Trophoblast cell (in vitro differentiated cells and primary cell): ENCODE measurements at regions not wholly inside any gene's neighbourhood (a gene's known extent, or its start where the extent isn't known, plus 50 kb on each side); places are given as distances from the start of the nearest gene placed in this dataset.
A peak's percentile ranks its signal among the peaks of the same experiment; 100 is the strongest.

Experiments used
- DNase-seq, 2 donors: peaks; one replicate each; pipeline ENCODE4 v3.0.0-alpha.2; 2016
- H2AFZ ChIP-seq: 2 replicates; pipeline ENCODE4 v1.6.1; 2013; ENCODE audit warnings: low read length, moderate library complexity, mild to moderate bottlenecking; ENCODE audit not compliant: insufficient read depth, poor library complexity
- H2AK5ac ChIP-seq: 2 replicates; pipeline ENCODE4 v1.6.1; 2013; ENCODE audit warnings: mild to moderate bottlenecking, low read length
- H2BK120ac ChIP-seq: 2 replicates; pipeline ENCODE4 v1.6.1; 2013; ENCODE audit warnings: low read length, mild to moderate bottlenecking, moderate library complexity; ENCODE audit not compliant: insufficient read depth, poor library complexity
- H2BK12ac ChIP-seq: 2 replicates; pipeline ENCODE4 v1.6.1; 2013; ENCODE audit warnings: mild to moderate bottlenecking, low read length, moderate library complexity
- H2BK5ac ChIP-seq: 2 replicates; pipeline ENCODE4 v1.6.1; 2013; ENCODE audit warnings: low read length, low read depth, moderate library complexity, mild to moderate bottlenecking; ENCODE audit not compliant: poor library complexity
- H3K14ac ChIP-seq: 2 replicates; pipeline ENCODE4 v1.6.1; 2013; ENCODE audit warnings: mild to moderate bottlenecking, low read length
- H3K18ac ChIP-seq: 2 replicates; pipeline ENCODE4 v1.6.1; 2013; ENCODE audit warnings: mild to moderate bottlenecking, low read length
- H3K23ac ChIP-seq: 2 replicates; pipeline ENCODE4 v1.6.1; 2013; ENCODE audit warnings: low read length
- H3K27ac ChIP-seq: 2 replicates; pipeline ENCODE4 v1.5.1; 2013; ENCODE audit warnings: low read depth, mild to moderate bottlenecking, inconsistent platforms, low read length, moderate library complexity
- H3K27me3 ChIP-seq: 2 replicates; pipeline ENCODE4 v1.6.1; 2013; ENCODE audit warnings: inconsistent platforms, mild to moderate bottlenecking, low read length, moderate library complexity; ENCODE audit not compliant: insufficient read depth
- H3K36me3 ChIP-seq, 2 experiments: 1 replicate in 1 of 2; 2 replicates in 1 of 2; pipeline ENCODE4 v1.6.1; 2013; ENCODE audit warnings: low read length in 2 of 2, mild to moderate bottlenecking in 2 of 2, moderate library complexity in 1 of 2; ENCODE audit not compliant: insufficient read depth in 2 of 2, control insufficient read depth in 1 of 2
- H3K4ac ChIP-seq: 2 replicates; pipeline ENCODE4 v1.6.1; 2013; ENCODE audit warnings: low read depth, mild to moderate bottlenecking, low read length, moderate library complexity
- H3K4me1 ChIP-seq, 2 experiments: 1 replicate in 1 of 2; 2 replicates in 1 of 2; pipeline ENCODE4 v1.6.1; 2013; ENCODE audit warnings: low read length in 2 of 2, mild to moderate bottlenecking in 2 of 2, moderate library complexity in 1 of 2; ENCODE audit not compliant: insufficient read depth in 2 of 2, control insufficient read depth in 1 of 2
- H3K4me2 ChIP-seq: 2 replicates; pipeline ENCODE4 v1.6.1; 2013; ENCODE audit warnings: inconsistent platforms, mild to moderate bottlenecking, low read length, moderate library complexity
- H3K4me3 ChIP-seq: 2 replicates; pipeline ENCODE4 v1.5.1; 2013; ENCODE audit warnings: mild to moderate bottlenecking, low read depth, low read length, inconsistent platforms
- H3K79me1 ChIP-seq: one replicate; pipeline ENCODE4 v1.6.1; 2013; ENCODE audit warnings: low read length
- H3K79me2 ChIP-seq: 2 replicates; pipeline ENCODE4 v1.6.1; 2013; ENCODE audit warnings: low read length, mild to moderate bottlenecking; ENCODE audit not compliant: control insufficient read depth, insufficient read depth, poor library complexity
- H3K9ac ChIP-seq: 2 replicates; pipeline ENCODE4 v1.6.1; 2013; ENCODE audit warnings: mild to moderate bottlenecking, low read length
- H3K9me3 ChIP-seq: 2 replicates; pipeline ENCODE4 v1.6.1; 2013; ENCODE audit warnings: low read depth, mild to moderate bottlenecking, control low read depth, inconsistent platforms, low read length; ENCODE audit not compliant: insufficient read depth
- H4K12ac ChIP-seq: 2 replicates; pipeline ENCODE4 v1.6.1; 2013; ENCODE audit warnings: low read depth, mild to moderate bottlenecking, low read length, moderate library complexity
- H4K8ac ChIP-seq: 2 replicates; pipeline ENCODE4 v1.6.1; 2013; ENCODE audit warnings: low read depth, mild to moderate bottlenecking, low read length, moderate library complexity
- H4K91ac ChIP-seq: one replicate; pipeline ENCODE4 v1.6.1; 2013; ENCODE audit warnings: low read depth, mild to moderate bottlenecking, low read length, moderate library complexity
- WGBS: extraction: QIAGEN DNeasy Blood & Tissue Kit; methylation state at CpG from one replicate; pipeline ENCODE4 v1.1.7; 2013; ENCODE audit warnings: missing lambda C conversion rate; ENCODE audit not compliant: insufficient read length, insufficient coverage; ENCODE audit errors: extremely low coverage; 5-methylcytosine and 5-hydroxymethylcytosine counted together

DNA sequence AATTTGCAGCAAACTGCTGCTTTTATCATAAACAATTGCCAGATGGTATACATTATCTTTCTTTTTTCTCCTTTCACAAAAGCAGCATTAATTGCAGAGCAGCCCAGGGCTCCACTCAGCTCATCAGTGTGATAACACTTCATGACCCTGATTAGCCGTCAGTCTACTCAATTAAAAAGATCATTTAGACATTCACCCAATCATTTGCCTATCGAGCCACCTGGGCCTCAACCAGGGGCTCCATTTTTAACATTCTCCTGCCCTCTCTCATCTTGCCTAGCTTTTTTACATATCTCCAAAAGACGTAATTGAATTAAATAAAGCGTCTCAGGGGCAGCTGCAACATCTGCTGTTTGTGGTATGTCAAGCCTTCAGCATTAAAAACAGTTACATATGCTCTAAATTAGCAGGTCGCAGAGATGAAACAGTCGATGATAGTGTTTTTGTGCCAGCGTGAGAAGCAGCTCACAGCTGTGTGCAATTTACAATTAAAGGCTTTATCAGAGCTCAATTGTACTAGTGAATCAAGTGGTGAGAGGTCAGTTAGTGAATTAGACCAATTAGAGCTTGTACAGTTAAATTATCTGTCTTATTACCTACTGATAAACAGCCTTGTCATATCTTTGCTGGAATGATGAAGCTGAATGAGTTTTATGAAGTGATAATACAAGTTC, 522.5 kb downstream of the ETV1 start:
- no peak overlapping the region for H2AK5ac ChIP-seq
- H4K91ac ChIP-seq, result no peak overlapping the region
- H3K27me3 ChIP-seq, result no peaks in the 10 kb centered on the region
- no peak overlapping the region for H2BK120ac ChIP-seq
- H3K79me1 ChIP-seq, result no peaks in the 10 kb centered on the region
- no peaks in the 10 kb centered on the region for H3K79me2 ChIP-seq
- H4K8ac ChIP-seq, result no peak overlapping the region
- no peak overlapping the region for H2BK12ac ChIP-seq
- H3K4me1 ChIP-seq, result no peaks in the 10 kb centered on the region
- H3K36me3 ChIP-seq, result no peaks in the 10 kb centered on the region
- H3K18ac ChIP-seq, result no peak overlapping the region
- no peak overlapping the region for H2AFZ ChIP-seq
- H3K9ac ChIP-seq, result no peak overlapping the region
- H3K4me2 ChIP-seq, result no peak overlapping the region
- DNase-seq, result no peak
- no peak overlapping the region for H2BK5ac ChIP-seq
- no CpG with 5 or more reads among the region's 7 CpGs for WGBS
- H3K4me3 ChIP-seq, result no peak overlapping the region
- no peak overlapping the region for H4K12ac ChIP-seq
- H3K14ac ChIP-seq, result no peak overlapping the region
- H3K9me3 ChIP-seq, result no peaks in the 10 kb centered on the region
- H3K23ac ChIP-seq, result no peak overlapping the region
- H3K27ac ChIP-seq, result no peak overlapping the region
- no peak overlapping the region for H3K4ac ChIP-seq

DNA sequence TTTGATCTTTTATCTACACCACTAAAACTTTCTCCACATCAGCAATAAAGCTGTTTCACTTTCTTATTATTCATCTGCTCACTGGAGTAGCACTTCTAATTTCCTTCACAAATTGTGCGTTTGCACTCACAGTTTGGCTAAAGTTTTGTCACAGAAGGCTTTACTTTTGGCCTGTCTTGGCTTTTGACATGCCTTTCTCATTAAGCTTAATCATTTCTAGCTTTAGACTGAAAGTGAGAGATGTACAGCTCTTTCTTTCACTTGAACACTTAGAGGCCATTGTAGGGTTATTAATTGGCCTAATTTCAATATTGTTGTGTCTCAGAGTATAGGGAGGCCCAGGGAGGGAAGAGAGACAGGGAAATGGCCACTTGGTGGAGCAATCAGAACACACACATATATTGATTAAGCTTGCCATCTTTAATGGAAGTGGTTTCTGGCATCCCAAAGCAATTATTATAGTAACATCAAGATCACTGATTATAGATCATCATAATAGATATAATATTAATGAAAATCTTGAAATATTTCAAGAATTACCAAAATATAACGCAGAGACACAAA, 512.5 kb downstream of the ETV1 start:
- H3K23ac ChIP-seq, result no peak overlapping the region
- no peak overlapping the region for H3K14ac ChIP-seq
- no peaks in the 10 kb centered on the region for H3K79me2 ChIP-seq
- H2BK12ac ChIP-seq, result no peak overlapping the region
- H3K27me3 ChIP-seq, result no peaks in the 10 kb centered on the region
- H3K9me3 ChIP-seq, result no peaks in the 10 kb centered on the region
- no peak for DNase-seq
- no peak overlapping the region for H2AFZ ChIP-seq
- H2AK5ac ChIP-seq, result no peak overlapping the region
- H4K91ac ChIP-seq, result no peak overlapping the region
- no peak overlapping the region for H2BK5ac ChIP-seq
- WGBS, result no CpG with 5 or more reads among the region's 2 CpGs
- H3K18ac ChIP-seq, result no peak overlapping the region
- H3K27ac ChIP-seq, result no peak overlapping the region
- no peaks in the 10 kb centered on the region for H3K79me1 ChIP-seq
- no peak overlapping the region for H3K4ac ChIP-seq
- H3K4me3 ChIP-seq, result no peak overlapping the region
- H3K9ac ChIP-seq, result no peak overlapping the region
- H4K12ac ChIP-seq, result no peak overlapping the region
- no peaks in the 10 kb centered on the region for H3K36me3 ChIP-seq
- no peak overlapping the region for H4K8ac ChIP-seq
- H2BK120ac ChIP-seq, result no peak overlapping the region
- H3K4me2 ChIP-seq, result no peak overlapping the region
- no peaks in the 10 kb centered on the region for H3K4me1 ChIP-seq

DNA sequence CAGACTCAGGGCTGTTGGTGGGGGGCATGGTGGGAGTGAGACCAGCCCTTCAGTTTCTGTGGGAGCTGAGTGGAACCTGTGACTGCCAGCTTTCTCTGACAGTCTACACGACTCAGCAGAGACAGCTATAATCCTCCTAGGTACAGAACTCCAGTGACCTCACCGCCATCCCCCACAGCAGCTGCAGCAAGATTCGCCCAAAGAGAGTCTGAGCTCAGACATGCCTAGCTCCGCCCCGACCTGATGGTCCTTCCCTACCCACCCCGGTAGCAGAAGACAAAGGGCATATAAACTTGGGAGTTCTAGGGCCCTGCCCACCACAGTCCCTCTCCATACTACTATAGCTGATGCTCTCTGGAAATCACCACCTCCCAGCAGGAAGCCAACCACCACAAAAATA, 500.1 kb downstream of the ETV1 start:
- Histone ChIP-seq H2AK5ac (no peak overlapping the region), H2BK12ac (no peak overlapping the region), H4K12ac (no peak overlapping the region), H3K4me1 (no peaks in the 10 kb centered on the region), H3K9me3 (no peaks in the 10 kb centered on the region), H3K9ac (peak overlapping the region; percentile 76), H3K36me3 (no peaks in the 10 kb centered on the region), H4K91ac (no peak overlapping the region), H3K27ac (no peak overlapping the region), H3K4ac (no peak overlapping the region), H2BK120ac (no peak overlapping the region), H3K14ac (no peak overlapping the region), H3K79me2 (no peaks in the 10 kb centered on the region), H2AFZ (no peak overlapping the region), H4K8ac (no peak overlapping the region), H3K27me3 (no peaks in the 10 kb centered on the region), H3K79me1 (no peaks in the 10 kb centered on the region), H3K4me2 (no peak overlapping the region), H3K18ac (no peak overlapping the region), H3K4me3 (no peak overlapping the region), H2BK5ac (no peak overlapping the region), H3K23ac (no peak overlapping the region)
- WGBS, result no CpG with 5 or more reads among the region's 6 CpGs
- no peak for DNase-seq

DNA sequence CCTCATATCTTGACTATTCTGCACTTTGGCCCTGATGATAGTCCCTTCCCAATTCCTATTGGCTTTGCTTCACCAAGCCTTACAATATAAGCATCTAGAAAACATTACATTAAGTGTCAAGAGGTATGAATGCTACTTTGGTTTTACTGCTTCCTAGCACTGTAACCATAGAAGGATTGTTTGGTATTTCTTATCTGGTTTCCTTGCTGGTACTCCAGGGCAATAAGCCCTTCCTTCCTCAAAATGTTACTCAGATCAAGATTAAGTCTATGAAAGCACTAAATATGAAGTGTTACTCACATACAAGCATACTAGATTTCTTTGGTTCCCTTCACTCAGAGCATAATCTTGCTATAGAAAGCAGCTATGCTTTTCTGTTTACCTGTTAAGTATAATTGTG, 492.5 kb downstream of the ETV1 start:
- DNase-seq, result peak; percentile 10 to 58
- no peaks in the 10 kb centered on the region for H3K79me1 ChIP-seq
- H2AK5ac ChIP-seq, result no peak overlapping the region
- H3K9me3 ChIP-seq, result no peaks in the 10 kb centered on the region
- H2BK12ac ChIP-seq, result no peak overlapping the region
- no peak overlapping the region for H3K27ac ChIP-seq
- no peak overlapping the region for H3K14ac ChIP-seq
- H3K4ac ChIP-seq, result no peak overlapping the region
- H4K91ac ChIP-seq, result no peak overlapping the region
- no peaks in the 10 kb centered on the region for H3K4me1 ChIP-seq
- no peak overlapping the region for H3K18ac ChIP-seq
- H4K8ac ChIP-seq, result no peak overlapping the region
- H3K9ac ChIP-seq, result no peak overlapping the region
- H3K36me3 ChIP-seq, result no peaks in the 10 kb centered on the region
- no peak overlapping the region for H2BK5ac ChIP-seq
- H2BK120ac ChIP-seq, result no peak overlapping the region
- H3K27me3 ChIP-seq, result no peaks in the 10 kb centered on the region
- H4K12ac ChIP-seq, result no peak overlapping the region
- no peaks in the 10 kb centered on the region for H3K79me2 ChIP-seq
- no peak overlapping the region for H2AFZ ChIP-seq
- no peak overlapping the region for H3K4me3 ChIP-seq
- H3K23ac ChIP-seq, result no peak overlapping the region
- no peak overlapping the region for H3K4me2 ChIP-seq
